Body of pancreas (tissue), 4 donors: ENCODE measurements at regions not wholly inside any gene's neighbourhood (a gene's known extent, or its start where the extent isn't known, plus 50 kb on each side); places are given as distances from the start of the nearest gene placed in this dataset.
"Not testable (repeated sequence)": the region's sequence is repeated elsewhere in the genome, so short reads cannot be mapped to it uniquely, and the experiment has no call there.

Experiments
- ATAC-seq: fragments of 150-250 bp; one replicate; pipeline ENCODE4 v1.9.1; 2016
- DNase-seq, 4 donors: peaks; one replicate each; pipeline ENCODE4 v3.0.0-alpha.2; 2019
- H3K27ac ChIP-seq, 4 donors: fragments of 200-600 bp; sonication (generic); 1 replicate in 3 of 4; 2 replicates in 1 of 4; pipeline versions ENCODE4 v1.5.1 to v1.6.1; 2016 to 2019; ENCODE audit warnings: mild to moderate bottlenecking in 1 of 4, mixed read lengths in 1 of 4, moderate library complexity in 1 of 4
- H3K27me3 ChIP-seq, 2 donors: fragments of 200-600 bp; sonication (generic); one replicate each; pipeline ENCODE4 v1.6.0; 2016; ENCODE audit warnings: mild to moderate bottlenecking in 1 of 2
- H3K36me3 ChIP-seq, 2 donors: fragments of 200-600 bp; sonication (generic); replicated peaks in 1 of 2; 2 replicates each; pipeline ENCODE4 v1.5.1; 2016; ENCODE audit warnings: low read depth in 2 of 2; ENCODE audit not compliant: insufficient read depth in 1 of 2
- H3K4me1 ChIP-seq: fragments of 200-600 bp; sonication (generic); one replicate; pipeline ENCODE4 v1.6.0; 2016
- H3K4me3 ChIP-seq, 2 donors: fragments of 200-600 bp; sonication (generic); 1 replicate in 1 of 2; 2 replicates in 1 of 2; pipeline ENCODE4 v1.5.1; 2016 to 2019
- H3K9me3 ChIP-seq, 3 donors: fragments of 200-600 bp; sonication (generic); 1 replicate in 2 of 3; 2 replicates in 1 of 3; pipeline ENCODE4 v1.5.1; 2016
- CTCF ChIP-seq, 7 experiments: fragments of 450-650 bp in 4 of 7; fragments of 200-600 bp in 3 of 7; sonication (generic) in 3 of 7; IDR thresholded peaks; one replicate each; pipeline ENCODE4 v1.5.1; 2016 to 2019; ENCODE audit warnings: antibody characterized with exemption in 7 of 7
- POLR2A ChIP-seq, 3 donors: fragments of 450-650 bp; IDR thresholded peaks; one replicate each; pipeline ENCODE4 v1.6.1; 2016; ENCODE audit warnings: antibody characterized with exemption in 3 of 3, mild to moderate bottlenecking in 2 of 3
- WGBS, 2 donors: methylation state at CpG; one replicate each; pipeline ENCODE4 v1.1.5; 2017; 5-methylcytosine and 5-hydroxymethylcytosine counted together
- intact Hi-C: fragments of 100-400 bp; cut with DNase I; formaldehyde crosslinking; loops from one replicate; pipeline ENCODE4 v1.15.1; 2023

GRCh38 chr3:65006300-65006739, 318.5 kb upstream of the ADAMTS9 start:
- no peak overlapping the region for H3K4me3 ChIP-seq
- WGBS, 2 donors = 55 to 63% methylated on average over 1 of the region's 1 CpG
- TF ChIP-seq CTCF (IDR thresholded peaks at IDR 0.05) (no peak), POLR2A (IDR thresholded peaks at IDR 0.05) (no peak)
- no peaks in the 10 kb centered on the region for H3K27me3 ChIP-seq
- intact Hi-C loops = no loop called here
- no peak for DNase-seq
- H3K27ac ChIP-seq = no peak overlapping the region
- H3K9me3 ChIP-seq = no peaks in the 10 kb centered on the region
- H3K36me3 ChIP-seq = no peaks in the 10 kb centered on the region
- ATAC-seq = no peak
- no peaks in the 10 kb centered on the region for H3K4me1 ChIP-seq

GRCh38 chr3:65005486-65005885, 317.7 kb upstream of the ADAMTS9 start:
- Histone ChIP-seq H3K36me3 (no peaks in the 10 kb centered on the region), H3K27ac (no peak overlapping the region), H3K4me1 (no peaks in the 10 kb centered on the region), H3K27me3 (no peaks in the 10 kb centered on the region), H3K9me3 (no peaks in the 10 kb centered on the region), H3K4me3 (no peak overlapping the region)
- intact Hi-C loops = no loop called here
- WGBS, 2 donors = 84 to 88% methylated on average over 2 of the region's 2 CpGs
- TF ChIP-seq CTCF (IDR thresholded peaks at IDR 0.05) (no peak), POLR2A (IDR thresholded peaks at IDR 0.05) (no peak)
- ATAC-seq (no peak), DNase-seq (no peak)

GRCh38 chr3:65004795-65005295, 317.0 kb upstream of the ADAMTS9 start:
- no peak overlapping the region for H3K4me3 ChIP-seq

GRCh38 chr3:65004306-65004705, 316.5 kb upstream of the ADAMTS9 start:
- 82 to 86% methylated on average over 1 of the region's 1 CpG for WGBS, 2 donors
- no peak overlapping the region for H3K4me3 ChIP-seq
- no peaks in the 10 kb centered on the region for H3K27me3 ChIP-seq
- no peaks in the 10 kb centered on the region for H3K4me1 ChIP-seq
- no peak for TF ChIP-seq POLR2A (IDR thresholded peaks at IDR 0.05)
- no peak for TF ChIP-seq CTCF (IDR thresholded peaks at IDR 0.05)
- DNase-seq (no peak), ATAC-seq (no peak)
- no peaks in the 10 kb centered on the region for H3K36me3 ChIP-seq
- H3K9me3 ChIP-seq = no peaks in the 10 kb centered on the region
- intact Hi-C loops = no loop called here
- H3K27ac ChIP-seq = no peak overlapping the region

More at GRCh38 chr3:65004795-65005295, 317.0 kb upstream of the ADAMTS9 start:
- DNase-seq (peak in 1 of 4 donors; percentile 10), ATAC-seq (no peak)
- TF ChIP-seq CTCF (IDR thresholded peaks at IDR 0.05) = no peak
- TF ChIP-seq POLR2A (IDR thresholded peaks at IDR 0.05) = no peak
- Histone ChIP-seq H3K27me3 (no peaks in the 10 kb centered on the region), H3K9me3 (no peaks in the 10 kb centered on the region), H3K4me1 (no peaks in the 10 kb centered on the region), H3K36me3 (no peaks in the 10 kb centered on the region), H3K27ac (no peak overlapping the region)
- intact Hi-C loops = no loop called here
- WGBS, 2 donors = 73 to 75% methylated on average over 4 of the region's 4 CpGs

- DNase-seq, H3K9me3 ChIP-seq, ATAC-seq, H3K4me3 ChIP-seq, H3K4me1 ChIP-seq, intact Hi-C loops, H3K27ac ChIP-seq, H3K27me3 ChIP-seq, H3K36me3 ChIP-seq: not testable (repeated sequence)
- 77 to 78% methylated on average over 4 of the region's 4 CpGs for WGBS, 2 donors
Measured at GRCh38 chr3:65001119-65001518, 313.3 kb upstream of the ADAMTS9 start.
